Endothelial cell of hepatic sinusoid (primary cell): ENCODE measurements at regions not wholly inside any gene's neighbourhood (a gene's known extent, or its start where the extent isn't known, plus 50 kb on each side); places are given as distances from the start of the nearest gene placed in this dataset.
"Not testable (repeated sequence)": the region's sequence is repeated elsewhere in the genome, so short reads cannot be mapped to it uniquely, and the experiment has no call there.

Experiments
- in situ Hi-C: cut with HindIII; loops from 2 replicates; pipeline ENCODE4 v1.10.0; 2017; ENCODE audit warnings: low sequenced_read_pairs

DNA sequence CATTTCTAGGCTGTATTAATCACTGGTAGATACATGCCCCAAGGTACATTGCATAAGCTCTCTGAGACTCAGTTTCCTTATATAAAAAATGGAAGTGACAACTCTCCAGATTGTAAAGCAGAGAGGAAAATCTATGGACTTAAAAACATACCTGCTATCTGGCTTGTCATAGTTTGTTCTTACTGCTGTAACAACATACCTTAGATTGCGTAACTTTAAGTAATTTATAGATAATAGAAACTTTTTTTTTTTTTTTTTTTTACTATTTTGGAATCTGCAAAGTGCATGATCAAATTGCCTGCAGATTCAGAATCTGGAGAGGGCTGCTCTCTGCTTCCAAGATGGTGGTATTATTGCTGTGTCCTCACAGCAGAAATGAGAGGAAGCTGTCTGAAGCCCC, 827.7 kb upstream of the BRINP3 start:
- in situ Hi-C loops = no loop called here

DNA sequence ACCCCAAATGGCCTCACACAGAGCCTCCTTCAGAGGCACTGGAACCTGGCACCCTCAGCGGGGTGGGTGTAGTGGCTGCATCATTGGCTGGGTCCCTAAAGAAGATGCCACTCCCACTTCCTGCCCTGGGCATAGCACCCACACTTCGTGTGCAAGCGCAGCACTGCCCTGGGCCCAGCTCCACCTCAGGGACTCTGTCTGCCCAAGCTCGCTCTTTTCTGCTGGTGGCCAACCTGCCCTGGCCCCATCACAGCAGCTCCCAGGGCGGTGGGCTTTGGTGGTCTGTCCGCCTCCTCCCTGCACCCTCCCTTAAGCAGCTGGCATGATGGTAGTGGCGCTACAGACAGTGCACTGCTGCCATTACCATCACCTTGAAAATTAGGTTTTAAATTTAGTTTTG, 829.3 kb upstream of the BRINP3 start:
- in situ Hi-C loops = no loop called here

DNA sequence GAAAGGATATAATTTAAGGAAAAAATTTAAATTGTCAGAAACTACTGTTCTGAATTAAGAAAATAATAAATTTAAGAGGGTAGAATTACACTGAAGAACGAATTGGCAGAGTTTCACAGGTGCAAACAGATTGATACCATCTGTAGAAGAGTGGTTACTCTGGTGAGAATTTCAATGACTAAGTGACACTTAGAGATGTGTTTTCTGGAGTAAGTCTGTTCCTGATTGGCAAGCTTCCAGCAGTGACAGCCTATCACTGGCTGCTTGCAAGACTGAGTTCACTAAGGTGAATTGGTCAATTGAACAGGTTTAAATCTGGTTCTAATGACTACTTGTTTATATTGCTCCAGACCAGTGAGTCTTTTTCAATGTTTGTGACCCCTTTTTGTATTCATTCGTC, 838.2 kb upstream of the RGS18 start:
- in situ Hi-C loops = loop anchor here (5.0 kb wide), 1 partner anchor 43 kb away; no protein-coding TSS in a partner anchor

DNA sequence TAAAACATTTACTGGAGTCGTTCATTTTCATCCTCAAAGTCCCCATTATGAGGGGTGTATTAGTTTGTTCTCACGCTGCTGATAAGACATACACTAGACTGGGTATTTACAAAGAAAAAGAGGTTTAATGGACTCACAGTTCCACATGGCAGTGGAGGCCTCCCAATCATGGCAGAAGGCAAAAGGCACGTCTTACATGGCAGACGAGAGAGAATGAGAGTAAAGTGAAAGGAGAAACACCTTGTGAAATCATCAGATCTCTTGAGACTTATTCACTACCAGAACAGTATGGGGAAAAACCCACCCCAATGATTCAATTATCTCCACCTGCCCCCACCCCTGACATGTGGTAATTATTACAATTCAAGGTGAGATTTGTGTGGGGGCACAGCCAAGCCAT, 830.4 kb upstream of the RGS18 start:
- in situ Hi-C loops = no loop called here

DNA sequence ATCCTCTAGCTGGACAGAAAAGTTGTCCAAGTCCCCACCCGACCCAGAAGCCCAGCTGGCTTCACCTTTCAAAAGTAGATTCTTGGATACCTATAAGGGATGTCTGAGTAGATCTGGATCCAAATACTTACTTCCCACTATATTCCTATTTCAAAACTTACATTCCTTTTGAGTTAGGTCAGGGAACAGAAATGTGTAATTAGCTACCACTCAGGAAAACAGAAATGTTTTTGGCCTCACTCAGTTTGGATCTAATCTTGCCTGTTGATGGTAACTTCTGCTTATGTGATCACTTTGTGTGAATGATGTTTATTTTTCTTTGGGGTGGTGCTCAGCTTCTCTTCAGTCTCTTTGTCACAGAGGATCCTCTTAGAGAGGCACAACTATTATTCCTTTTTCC, 814.4 kb upstream of the RGS18 start:
- in situ Hi-C loops = no loop called here

DNA sequence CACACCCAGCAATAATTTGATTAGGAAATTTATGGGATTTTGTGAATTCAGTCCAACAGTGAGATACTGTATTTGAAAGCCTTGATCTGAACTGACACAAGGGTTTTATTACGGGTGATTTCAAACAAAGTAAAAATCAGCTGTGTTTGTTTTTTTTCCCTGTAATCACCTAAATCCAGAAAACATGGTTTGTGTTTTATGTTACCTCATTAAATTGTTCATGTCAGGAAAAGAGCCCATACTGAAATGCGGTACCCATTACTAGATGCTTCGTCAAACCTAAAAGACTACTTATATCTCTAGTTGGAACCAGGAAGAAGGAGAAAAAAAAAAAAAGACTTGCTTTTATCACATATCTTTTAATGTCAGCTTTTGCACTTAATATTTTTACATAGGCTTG, 811.9 kb upstream of the RGS18 start:
- in situ Hi-C loops = no loop called here

DNA sequence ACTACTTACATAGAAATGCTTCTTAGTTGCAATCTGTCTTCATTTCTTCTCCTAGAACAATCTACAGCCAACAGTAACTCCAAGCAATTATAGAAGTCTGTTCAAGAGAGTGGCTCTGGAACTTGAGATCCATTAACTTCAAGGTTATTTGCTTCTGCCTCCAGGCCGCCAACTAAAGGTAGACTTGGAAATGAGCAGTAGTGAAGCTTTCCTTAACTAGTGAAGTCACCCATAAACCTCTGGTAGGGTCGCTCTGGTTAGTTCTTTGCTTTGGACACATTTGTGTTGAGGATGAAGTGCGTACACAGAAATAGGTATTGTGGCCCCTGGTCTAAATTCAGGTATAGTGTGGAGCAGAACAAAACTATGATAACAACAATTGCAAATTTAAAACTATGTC, 809.9 kb upstream of the RGS18 start:
- in situ Hi-C loops = no loop called here

DNA sequence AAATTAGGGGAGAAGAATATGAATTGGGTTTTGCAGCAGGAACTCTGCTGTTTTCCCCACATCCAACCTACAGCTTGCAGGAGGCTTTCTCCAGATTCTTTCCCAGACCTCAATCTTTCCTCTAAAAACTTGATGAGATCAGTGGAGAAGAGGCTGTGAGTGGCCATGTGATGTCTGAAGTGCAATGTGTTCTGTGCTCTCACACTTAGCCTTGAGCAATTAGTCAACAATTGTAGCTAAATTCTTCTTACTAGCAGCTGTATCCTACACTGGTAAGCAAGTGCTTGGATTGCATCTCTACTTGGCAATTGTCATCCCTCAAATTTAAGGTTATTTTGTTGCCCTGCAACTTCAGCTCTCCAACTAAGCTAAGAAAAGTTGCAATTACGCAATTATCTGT, 807.3 kb upstream of the RGS18 start:
- in situ Hi-C loops = no loop called here

DNA sequence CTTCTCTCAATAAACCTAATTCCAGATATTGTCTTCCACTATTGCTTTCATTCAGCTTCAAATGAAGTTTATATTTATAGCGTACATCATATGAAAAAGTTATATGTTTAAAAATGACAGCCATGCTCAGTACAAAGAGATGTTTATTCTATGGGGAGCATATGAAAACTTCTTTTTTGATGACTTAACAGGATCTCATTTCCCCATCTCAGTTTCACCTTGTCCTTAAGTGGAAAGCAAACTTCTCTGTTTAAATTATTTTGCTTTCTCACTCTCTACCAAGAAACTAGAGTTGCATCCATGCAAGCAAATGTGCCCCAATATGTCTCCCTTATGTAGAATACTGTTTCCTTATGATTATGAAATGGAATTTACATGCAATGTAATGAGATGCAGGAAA, 799.5 kb upstream of the RGS18 start:
- in situ Hi-C loops = no loop called here

DNA sequence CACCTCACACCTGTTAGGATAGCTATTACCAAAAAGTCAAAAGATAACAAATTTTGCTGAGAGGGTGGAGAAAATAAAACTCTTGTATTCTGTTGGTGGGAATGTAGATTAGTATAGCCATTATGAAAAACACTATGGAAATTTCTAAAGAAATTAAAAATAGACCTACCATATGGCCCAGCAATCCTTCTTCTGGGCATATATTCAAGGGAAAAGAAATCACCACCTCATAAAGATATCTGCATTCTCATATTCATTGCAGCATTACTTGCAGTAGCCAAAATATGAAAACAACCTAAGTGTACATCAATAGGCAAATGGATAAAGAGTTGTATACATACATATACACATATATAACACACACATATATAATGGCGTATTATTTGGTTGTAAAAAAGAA, 791.6 kb upstream of the RGS18 start:
- in situ Hi-C loops = no loop called here

DNA sequence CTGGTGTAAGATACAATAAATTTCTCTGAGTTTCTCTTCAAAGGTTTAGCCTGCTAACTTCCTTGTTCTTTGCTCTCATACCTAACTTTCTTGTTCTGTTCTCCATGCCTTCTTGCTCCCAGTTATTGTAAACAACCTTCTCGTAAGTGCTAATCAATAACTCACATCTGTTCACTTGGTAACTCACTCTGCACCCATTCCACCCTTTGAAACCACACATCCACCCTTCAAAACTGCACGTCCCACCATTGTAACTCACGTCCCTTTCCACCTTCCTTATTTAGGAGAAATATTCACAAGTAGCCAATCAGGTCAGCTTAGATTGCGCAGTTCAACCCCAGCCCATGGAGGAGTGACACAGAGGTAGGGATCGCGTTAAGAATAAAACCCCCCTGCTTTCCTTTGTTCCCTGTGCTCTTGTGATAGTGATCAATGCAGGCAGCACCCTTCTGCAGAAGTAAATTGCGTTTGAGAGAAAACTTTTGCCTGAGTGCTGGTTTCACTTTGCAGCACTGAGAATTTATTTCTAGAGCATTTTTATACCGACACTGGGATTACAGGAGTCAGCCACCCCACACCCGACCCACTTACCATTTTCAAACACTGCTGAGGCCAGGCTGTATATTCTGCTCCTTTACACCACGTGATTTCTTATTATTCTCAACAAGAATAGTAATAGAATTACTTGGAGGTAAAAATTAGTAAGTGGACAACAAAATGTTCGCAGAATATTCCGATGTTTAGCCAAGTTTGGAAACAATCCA, 789.2 kb upstream of the RGS18 start:
- in situ Hi-C loops = no loop called here

DNA sequence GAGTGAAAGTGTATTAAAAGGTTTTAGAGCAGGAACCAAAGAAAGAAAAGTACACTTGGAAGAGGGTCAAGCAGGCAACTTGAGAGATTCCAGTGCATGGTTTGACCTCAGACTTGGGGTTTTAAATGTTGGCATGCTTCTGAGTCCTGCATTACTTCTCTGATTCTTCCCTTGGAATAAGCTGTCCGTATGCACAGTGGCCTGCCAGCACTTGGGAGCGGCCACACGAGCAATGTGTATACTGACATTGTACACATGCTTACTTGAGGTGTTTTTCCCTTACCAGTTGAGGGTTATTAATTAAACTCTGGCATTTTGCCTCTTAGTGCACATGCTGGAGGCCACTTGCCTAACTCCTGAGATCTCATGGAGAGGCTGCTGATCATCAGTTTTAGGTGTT, 786.6 kb upstream of the RGS18 start:
- in situ Hi-C loops = no loop called here

DNA sequence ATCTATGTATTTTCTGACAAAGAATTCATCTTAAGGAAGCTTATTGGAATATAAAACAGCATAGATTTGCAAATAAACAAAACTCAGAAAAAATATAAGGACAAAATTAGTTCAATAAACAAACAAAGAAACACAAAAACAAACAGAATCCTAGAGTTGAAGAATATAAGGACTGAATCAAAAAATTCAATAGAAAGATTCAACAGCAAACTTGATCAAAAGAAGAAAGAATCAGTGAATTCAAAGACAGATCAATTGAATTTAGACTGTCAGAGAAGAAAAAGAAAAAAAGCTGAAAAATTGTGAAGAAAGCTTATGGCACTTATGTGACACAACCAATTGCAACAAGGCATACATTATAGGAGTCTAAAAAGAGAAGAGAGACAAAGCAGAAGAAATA, 770.0 kb upstream of the RGS18 start:
- in situ Hi-C loops = no loop called here

DNA sequence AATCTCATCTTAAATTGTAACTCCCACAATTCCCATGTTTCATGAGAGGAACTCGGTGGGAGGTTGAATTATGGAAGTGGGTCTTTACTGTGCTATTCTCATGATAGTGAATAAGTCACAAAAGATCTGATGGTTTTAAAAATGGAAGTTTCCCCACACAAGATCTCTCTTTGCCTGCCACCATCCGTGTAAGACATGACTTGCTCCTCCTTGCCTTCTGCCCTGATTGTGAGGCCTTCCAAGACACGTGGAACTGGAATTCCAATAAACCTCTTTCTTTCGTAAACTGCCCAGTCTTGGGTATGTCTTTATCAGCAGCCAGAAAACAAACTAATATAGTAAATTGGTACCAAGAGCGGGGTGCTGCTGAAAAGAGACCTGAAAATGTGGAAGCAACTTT, 761.6 kb upstream of the RGS18 start:
- in situ Hi-C loops = no loop called here

DNA sequence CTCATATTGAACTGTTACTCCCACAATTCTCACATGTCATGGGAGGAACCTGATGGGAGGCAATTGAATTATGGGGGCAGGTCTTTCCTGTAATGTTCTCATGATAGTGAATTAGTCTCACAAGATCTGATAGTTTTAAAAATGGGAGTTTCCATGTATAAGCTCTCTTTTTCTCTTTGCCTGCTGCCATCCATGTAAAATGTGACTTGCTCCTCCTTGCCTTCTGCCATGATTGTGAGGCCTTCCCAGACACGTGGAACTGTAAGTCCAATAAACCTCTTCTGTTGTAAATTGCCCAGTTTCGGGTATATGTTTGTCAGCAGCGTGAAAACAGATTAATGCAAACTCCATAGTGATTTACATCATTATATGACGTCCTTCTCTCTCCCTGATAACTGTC, 759.7 kb upstream of the RGS18 start:
- in situ Hi-C loops = no loop called here

DNA sequence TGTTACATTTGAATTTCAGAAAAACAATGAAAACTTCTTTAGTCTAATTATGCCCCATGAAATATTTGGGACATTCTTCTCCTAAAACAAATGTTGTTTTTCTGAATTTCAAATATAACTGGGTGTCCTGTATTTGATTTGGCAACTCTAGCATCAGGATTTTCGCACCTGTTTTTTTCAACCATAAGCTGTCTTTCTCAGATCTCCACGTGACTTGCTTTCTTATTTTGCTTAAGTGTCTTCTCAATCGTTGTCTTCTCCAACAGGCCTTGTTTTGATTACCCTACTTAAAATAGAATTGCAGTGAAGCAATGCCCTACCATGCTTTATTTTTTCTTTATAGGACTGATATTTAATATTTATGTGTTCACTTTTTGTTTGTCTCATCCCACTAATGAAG, 752.8 kb upstream of the RGS18 start:
- in situ Hi-C loops = no loop called here

DNA sequence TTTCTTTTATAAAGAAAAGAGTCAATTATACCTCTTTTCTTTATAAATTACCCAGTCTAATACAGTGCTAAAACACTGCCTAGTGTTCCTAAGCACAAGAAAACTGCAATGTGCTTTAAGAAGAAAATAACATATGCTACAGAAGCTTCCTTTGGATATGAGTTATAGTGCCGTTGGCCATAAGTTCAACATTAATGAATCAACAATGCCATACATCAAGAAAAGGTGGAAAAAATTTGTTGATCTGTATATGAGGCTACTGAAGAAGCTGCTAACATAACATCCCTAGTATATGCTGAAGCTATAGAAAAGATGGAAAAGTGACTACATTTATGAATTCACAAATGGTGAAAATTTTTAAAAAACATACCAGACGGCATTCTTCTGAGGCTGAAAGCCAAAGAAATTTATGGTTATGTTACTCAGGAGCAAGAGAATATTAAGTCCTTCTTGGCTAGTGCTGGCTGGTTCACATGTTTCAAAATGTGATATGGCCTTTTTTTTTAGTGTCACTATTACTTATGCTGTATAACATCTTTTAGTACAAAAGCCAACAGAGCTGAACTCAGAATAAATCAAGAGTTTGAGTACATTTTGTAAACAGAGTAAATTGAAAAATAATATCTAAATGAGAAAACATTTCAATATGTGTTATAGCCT, 743.2 kb upstream of the RGS18 start:
- in situ Hi-C loops = no loop called here

DNA sequence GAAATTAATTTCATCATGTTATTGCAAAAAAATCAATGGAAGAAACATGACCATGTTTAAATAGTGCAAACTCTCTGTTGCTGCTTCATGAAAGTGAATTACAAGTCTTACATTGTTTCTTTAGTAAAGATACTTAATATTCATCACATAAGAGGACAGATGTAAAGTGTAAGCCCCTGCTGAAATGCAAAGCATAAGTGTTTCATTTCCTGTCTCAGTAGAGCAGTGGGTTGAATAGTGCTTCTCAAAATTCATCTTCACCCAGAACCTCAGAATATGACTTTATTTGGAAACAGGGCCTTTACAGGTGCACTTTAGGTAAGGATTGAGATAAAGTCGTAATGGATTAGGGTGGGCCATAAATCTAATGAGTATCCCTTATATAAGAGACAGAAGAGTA, 738.4 kb upstream of the RGS18 start:
- in situ Hi-C loops = no loop called here

DNA sequence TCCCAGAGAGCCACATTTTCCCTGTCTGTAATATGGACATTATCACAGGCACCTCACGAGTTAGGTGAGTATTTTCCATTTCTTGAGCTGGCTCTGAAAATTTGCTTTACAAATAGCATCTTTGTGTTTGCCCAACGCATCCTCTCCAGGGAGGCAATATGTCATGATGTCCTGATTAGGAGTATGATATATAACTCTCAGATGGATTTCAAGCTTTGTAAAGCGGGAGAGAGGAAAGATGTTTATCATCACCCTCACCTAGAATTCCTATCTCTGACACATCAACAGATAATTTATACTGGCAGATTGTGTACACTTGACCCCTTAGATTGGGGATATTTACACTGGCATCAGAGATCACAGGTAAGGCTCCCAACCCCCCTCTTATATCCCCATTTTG, 730.7 kb upstream of the RGS18 start:
- in situ Hi-C loops = no loop called here

DNA sequence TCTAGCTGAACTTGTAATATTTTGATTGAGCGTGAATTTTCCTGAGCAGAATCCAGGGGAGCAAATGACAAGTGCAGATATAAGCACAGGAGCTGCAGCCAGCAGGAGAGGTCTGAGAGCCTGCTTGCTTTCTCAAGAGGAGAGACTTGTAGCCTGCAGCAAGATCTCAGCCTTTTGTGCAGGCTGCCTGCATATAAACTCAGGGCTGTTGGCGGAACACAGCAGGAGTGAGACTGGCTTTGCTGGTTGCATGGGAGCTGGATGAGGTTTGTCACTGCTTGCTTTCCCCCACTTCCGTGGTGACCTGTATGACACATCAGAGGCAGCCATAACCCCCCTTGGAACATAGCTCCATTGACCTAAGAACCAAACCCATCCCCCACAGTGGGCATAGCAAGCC, 725.4 kb upstream of the RGS18 start:
- in situ Hi-C loops = no loop called here

DNA sequence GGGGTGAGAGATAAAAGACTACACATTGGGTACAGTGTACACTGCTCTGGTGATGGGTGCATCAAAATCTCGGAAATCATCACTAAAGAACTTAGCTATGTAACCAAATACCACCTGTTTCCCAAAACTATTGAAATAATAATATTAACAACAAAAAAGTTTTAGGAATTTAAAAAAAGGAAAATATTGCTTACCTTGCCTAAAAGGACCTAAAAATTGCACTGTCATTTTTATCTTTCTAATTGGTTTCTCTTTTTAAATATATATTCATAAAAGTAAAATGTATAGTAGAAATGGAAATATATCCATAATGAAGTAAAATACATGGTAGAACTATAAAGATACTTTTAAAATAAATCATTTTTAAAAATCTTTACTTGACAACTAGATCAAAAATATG, 719.3 kb upstream of the RGS18 start:
- in situ Hi-C loops = no loop called here

DNA sequence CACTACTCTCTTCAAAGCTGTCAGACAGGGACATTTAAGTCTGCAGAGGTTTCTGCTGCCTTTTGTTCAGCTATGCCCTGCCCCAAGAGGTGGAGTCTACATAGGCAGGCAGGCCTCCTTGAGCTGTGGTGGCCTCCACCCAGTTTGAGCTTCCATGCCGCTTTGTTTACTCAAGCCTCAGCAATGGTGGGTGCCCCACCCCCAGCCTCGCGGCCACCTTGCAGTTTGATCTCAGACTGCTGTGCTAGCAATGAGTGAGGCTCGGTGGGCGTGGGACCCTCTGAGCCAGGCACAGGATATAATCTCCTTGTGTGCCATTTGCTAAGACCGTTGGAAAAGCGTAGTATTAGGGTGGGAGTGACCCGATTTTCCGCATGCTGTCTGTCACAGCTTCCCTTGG, 710.0 kb upstream of the RGS18 start:
- in situ Hi-C loops = not testable (repeated sequence)

DNA sequence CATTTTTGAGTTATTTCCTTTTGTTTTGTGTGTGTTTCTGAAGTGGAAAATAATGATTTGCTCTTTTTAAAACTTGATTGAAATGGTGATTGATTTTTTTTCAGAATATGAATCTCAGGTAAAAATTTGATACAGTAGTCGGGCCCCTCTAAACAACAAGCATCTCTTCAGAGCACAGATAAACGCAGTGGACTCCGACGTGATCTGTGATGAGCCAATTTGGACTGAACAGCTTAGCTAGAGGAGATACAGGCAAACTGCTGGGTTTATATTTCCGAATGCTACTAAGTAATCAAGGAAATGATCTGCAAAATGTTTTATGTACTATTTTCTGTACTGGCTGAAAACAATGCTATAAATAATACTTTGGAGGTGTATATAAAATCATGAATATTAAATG, 705.7 kb upstream of the RGS18 start:
- in situ Hi-C loops = no loop called here
